ENCODE measurements at regions not wholly inside any gene's neighbourhood (a gene's known extent, or its start where the extent isn't known, plus 50 kb on each side); places are given as distances from the start of the nearest gene placed in this dataset.

DNA sequence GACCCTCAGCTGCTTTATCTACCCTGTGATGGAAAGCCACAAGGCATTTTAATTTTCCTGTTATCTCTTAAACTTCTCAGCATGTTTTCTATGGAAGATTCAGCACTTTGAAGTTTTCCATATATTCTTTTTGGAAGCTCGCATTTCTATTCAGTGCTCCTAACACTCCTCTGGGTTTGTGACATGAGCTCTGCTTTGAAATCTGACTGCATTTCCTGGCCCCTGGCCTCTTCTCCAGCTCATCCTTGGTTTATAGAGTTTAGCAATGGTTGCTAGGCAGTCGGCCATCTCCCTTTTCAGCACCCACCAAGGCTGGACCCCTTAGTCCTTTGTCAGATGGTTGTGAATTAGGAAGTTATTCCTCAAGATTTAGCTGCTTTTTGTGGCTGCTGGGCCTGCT lies 150.6 kb downstream of the KCNA5 start:
- no peak overlapping the region for H3K27ac Mint-ChIP-seq
- DNase-seq (ENCODE audit: low spot score in 2 of 2) (no peak), ATAC-seq (ENCODE audit: low read depth) (no peak)
- H3K36me3 Mint-ChIP-seq, result no peaks in the 10 kb centered on the region
- H3K4me3 Mint-ChIP-seq, result no peak overlapping the region
- H3K9me3 Mint-ChIP-seq, result no peaks in the 10 kb centered on the region
- peaks cover 12% of the 10 kb centered on the region for H3K27me3 Mint-ChIP-seq
- no peaks in the 10 kb centered on the region for H3K4me1 Mint-ChIP-seq

DNA sequence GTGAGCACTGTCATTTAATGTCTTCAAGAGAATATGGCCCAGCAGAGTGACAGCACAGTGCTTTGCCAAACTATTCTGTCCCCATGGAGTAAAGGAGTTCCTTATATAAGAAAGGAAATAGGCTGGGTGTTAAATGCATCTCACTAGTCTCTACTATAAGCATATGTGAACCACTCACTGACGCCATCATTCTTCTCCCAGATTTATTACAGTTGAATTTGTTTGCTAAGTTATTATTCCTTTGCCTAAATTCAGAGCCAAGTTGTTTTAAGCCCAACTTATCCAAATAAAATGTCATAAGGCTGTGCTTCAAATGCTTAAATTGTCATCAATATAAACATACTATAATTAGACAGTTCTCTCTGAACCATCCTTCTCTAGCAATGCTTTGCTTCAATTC lies 151.6 kb downstream of the KCNA5 start:
- no peaks in the 10 kb centered on the region for H3K4me1 Mint-ChIP-seq
- no peaks in the 10 kb centered on the region for H3K9me3 Mint-ChIP-seq
- ATAC-seq (ENCODE audit: low read depth) (no peak), DNase-seq (ENCODE audit: low spot score in 2 of 2) (no peak)
- H3K36me3 Mint-ChIP-seq, result no peaks in the 10 kb centered on the region
- H3K27me3 Mint-ChIP-seq, result peaks cover 17% of the 10 kb centered on the region
- H3K27ac Mint-ChIP-seq, result no peak overlapping the region
- no peak overlapping the region for H3K4me3 Mint-ChIP-seq

DNA sequence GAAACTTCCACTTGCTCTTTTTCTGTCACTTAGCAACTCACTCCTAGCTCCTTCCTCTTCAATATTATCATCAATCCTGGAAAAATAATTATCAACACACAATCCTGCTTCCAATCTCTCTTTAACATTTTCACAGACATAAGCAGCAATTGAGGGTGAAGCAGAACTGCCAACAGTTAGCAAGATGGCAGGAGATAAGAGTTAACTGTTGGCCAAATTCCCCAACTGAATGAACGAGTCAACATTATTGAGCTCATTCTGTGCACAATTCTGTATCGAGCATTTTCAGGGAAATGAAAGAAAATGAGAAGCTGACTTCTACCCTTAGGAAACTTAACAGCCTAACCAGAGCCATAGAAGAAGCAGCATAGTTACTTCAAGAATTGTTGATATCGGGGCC lies 152.0 kb downstream of the KCNA5 start:
- ATAC-seq (ENCODE audit: low read depth) (no peak), DNase-seq (ENCODE audit: low spot score in 2 of 2) (no peak)
- Mint-ChIP-seq H3K9me3 (no peaks in the 10 kb centered on the region), H3K4me1 (no peaks in the 10 kb centered on the region), H3K27me3 (peaks cover 18% of the 10 kb centered on the region), H3K27ac (no peak overlapping the region), H3K4me3 (no peak overlapping the region), H3K36me3 (no peaks in the 10 kb centered on the region)

DNA sequence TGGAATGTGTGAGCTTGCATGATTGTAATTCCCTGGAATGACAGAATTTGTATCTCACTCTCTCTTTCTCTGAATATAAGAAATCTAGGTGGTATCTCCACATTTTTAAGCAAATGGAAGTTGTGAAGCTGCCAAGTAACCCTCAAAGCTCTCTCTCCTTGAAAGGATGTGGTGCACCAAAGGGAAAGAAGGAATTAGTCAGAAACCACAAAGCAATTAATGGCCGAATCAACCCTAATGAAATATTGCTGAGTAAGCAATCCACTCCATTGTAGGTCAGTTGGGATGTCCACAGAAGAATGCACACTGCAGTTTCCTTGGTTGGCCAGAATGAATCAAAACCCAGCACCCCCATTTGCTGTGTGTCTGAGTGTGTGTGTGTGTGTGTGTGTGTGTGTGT lies 153.5 kb downstream of the KCNA5 start:
- ATAC-seq (ENCODE audit: low read depth), result no peak
- H3K4me3 Mint-ChIP-seq, result no peak overlapping the region
- H3K27ac Mint-ChIP-seq, result no peak overlapping the region
- peaks cover 19% of the 10 kb centered on the region for H3K27me3 Mint-ChIP-seq
- H3K9me3 Mint-ChIP-seq, result no peaks in the 10 kb centered on the region
- DNase-seq (ENCODE audit: low spot score in 2 of 2), result no peak
- H3K4me1 Mint-ChIP-seq, result no peaks in the 10 kb centered on the region
- H3K36me3 Mint-ChIP-seq, result no peaks in the 10 kb centered on the region

DNA sequence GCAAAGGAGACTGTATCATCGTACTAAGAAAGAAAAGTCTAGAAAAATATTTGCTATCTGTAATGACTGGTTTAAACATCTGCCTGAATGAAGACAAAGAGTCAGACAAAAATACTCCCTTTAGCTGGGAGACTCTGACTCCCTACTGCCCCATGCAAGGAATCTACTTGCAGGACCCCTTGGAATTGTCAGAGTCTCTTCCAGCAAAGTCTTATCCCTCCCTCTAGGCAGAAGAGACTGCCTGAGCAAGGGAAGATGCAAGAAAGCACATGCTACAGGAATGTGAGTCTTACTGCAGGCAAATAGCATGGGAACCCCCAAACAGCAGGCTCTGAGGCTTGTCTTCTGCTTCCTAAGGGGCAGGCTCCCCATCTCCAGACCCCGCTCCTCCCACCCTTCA lies 154.0 kb downstream of the KCNA5 start:
- Mint-ChIP-seq H3K27ac (no peak overlapping the region), H3K36me3 (no peaks in the 10 kb centered on the region), H3K4me1 (no peaks in the 10 kb centered on the region), H3K4me3 (no peak overlapping the region), H3K27me3 (peaks cover 19% of the 10 kb centered on the region), H3K9me3 (no peaks in the 10 kb centered on the region)
- DNase-seq (ENCODE audit: low spot score in 2 of 2), result no peak
- ATAC-seq (ENCODE audit: low read depth), result no peak

DNA sequence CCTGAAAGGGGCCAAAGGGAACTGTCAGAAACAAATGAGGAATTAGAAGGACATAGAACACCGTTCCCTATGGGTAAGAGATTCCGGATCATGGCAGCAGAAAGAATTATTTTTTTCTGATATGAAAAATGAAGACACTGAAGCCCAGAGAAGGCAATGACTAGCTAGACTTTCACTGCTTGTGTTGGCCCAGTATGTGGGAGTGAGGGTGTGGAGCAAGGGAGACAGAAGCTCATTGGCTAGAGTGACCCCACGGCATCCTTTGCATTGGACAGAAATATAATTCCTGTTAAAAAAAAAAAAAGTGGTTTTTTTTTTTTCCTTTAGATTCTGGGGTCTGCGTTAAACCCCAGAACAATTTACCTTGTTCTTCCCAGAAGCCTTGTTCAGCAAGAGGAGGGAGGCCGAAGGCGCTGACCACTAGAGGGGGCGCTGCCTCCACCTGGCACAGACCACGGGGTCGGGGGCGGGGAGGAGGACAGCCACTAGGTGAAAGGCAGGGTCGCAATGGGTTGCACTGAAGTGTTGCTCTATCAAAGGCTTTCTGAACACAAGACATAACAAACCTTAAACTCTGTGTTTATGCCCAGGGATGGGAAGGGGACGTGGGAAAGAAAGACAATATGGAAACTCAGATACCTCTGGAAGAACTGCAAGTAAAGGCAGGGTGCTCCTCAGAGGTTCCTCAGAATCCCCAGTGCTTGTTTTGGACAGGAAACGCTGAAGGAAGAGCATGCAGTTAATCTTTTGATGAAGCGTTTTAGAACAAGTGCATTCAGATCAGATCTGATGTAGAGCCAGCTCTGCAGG lies 156.8 kb downstream of the KCNA5 start:
- ATAC-seq (ENCODE audit: low read depth), result no peak
- H3K4me3 Mint-ChIP-seq, result no peak overlapping the region
- H3K27ac Mint-ChIP-seq, result no peak overlapping the region
- H3K9me3 Mint-ChIP-seq, result peaks cover 1% of the 10 kb centered on the region
- H3K4me1 Mint-ChIP-seq, result no peaks in the 10 kb centered on the region
- peaks cover 23% of the 10 kb centered on the region for H3K27me3 Mint-ChIP-seq
- DNase-seq (ENCODE audit: low spot score in 2 of 2), result no peak
- H3K36me3 Mint-ChIP-seq, result peaks cover 1% of the 10 kb centered on the region

DNA sequence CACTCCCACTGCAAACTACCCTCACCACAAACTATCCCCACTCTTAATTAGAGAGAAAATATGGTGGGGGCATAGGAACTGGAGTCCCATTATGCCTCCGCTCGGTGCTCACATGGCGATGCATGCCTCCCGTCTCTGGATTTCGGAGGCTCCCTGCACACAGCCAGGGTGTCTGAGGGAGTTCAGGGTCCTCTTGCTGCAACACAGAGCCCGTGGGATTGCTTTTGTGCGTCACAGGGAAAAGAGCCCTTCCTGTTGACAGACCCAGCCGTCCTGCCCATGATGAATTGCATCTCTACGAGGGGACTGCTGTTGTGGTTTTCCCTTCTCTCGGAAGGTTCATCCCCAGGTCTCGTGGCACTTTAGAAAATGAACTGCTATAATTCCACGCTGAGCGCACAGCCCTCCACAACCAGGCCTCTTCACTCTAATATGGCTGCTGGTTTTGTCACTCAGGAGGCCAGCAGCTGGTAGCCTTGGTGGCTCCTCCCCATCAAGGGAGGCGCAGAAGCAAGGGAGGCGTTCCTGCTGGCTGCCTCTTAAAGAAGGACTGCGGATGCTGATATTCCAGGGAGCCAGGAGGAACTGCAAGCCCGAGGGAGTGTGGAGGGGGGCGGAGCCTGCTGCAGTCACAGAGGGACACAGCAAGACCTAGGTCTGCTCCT lies 158.0 kb downstream of the KCNA5 start:
- peaks cover 22% of the 10 kb centered on the region for H3K27me3 Mint-ChIP-seq
- ATAC-seq (ENCODE audit: low read depth), result no peak
- no peaks in the 10 kb centered on the region for H3K4me1 Mint-ChIP-seq
- H3K9me3 Mint-ChIP-seq, result peaks cover 1% of the 10 kb centered on the region
- no peak overlapping the region for H3K4me3 Mint-ChIP-seq
- peaks cover 1% of the 10 kb centered on the region for H3K36me3 Mint-ChIP-seq
- no peak for DNase-seq (ENCODE audit: low spot score in 2 of 2)
- no peak overlapping the region for H3K27ac Mint-ChIP-seq

DNA sequence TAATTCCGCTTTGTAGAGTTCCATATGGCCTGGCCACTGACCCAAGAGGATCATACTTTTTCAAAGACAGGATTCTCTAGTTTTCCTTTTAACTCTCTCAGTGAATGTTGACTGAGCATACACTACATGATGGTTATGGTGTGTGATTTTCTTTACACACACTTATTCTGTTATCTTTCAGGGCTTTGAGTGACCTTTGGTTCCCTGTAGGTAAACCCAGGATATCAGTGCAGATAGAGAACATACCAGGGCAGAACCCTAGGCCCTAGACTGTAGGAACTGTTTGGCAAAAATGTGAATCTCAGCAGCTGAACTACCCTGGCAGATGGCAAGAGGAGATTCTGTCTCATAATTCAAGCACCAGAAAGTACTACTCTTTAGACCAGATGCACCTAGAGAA lies 159.6 kb downstream of the KCNA5 start:
- Mint-ChIP-seq H3K27ac (no peak overlapping the region), H3K4me1 (no peaks in the 10 kb centered on the region), H3K27me3 (peaks cover 21% of the 10 kb centered on the region), H3K9me3 (peaks cover 1% of the 10 kb centered on the region), H3K36me3 (peaks cover 1% of the 10 kb centered on the region), H3K4me3 (no peak overlapping the region)
- no peak for ATAC-seq (ENCODE audit: low read depth)
- DNase-seq (ENCODE audit: low spot score in 2 of 2), result no peak

DNA sequence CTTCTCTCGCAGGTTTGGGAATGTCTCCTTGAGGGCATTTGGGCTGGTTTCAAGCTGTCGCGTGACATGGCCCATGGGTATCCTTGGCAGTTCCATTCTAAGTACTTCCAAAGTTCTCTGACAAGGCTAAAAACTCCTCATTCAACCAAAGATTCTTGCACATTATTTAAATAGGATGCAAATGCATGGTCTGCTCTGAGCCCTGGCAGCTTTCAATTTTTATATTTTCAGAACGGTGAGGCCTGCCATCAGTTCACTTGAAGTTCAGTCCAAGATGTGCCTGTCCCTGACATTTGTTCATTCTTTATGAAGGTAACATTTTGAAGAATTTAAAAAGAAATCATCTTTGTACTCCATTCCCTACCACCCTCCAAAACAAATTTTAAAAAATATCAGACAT lies 160.0 kb downstream of the KCNA5 start:
- no peak for ATAC-seq (ENCODE audit: low read depth)
- H3K9me3 Mint-ChIP-seq, result peaks cover 1% of the 10 kb centered on the region
- H3K36me3 Mint-ChIP-seq, result peaks cover 1% of the 10 kb centered on the region
- peaks cover 19% of the 10 kb centered on the region for H3K27me3 Mint-ChIP-seq
- no peak overlapping the region for H3K27ac Mint-ChIP-seq
- no peaks in the 10 kb centered on the region for H3K4me1 Mint-ChIP-seq
- no peak for DNase-seq (ENCODE audit: low spot score in 2 of 2)
- H3K4me3 Mint-ChIP-seq, result no peak overlapping the region

DNA sequence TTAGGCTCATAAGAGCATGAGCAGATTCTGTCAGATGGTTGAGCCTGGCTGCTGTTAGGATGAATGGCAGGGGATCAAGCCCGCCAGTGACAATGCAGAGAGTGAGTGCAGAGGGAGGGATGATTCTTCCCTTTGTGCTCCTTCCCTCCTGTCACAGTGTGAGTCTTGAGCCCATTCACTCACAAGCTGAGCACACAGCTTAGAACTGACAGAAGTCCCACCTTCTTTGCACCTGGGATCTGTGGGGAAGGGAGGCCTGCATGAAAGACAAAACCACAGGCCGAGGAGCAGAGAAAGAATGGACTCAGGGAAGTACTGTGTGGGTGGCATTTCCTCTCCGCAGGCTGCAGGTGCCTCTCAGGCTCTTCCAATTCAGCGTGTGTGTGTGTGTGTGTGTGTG lies 160.6 kb downstream of the KCNA5 start:
- no peaks in the 10 kb centered on the region for H3K4me1 Mint-ChIP-seq
- H3K27ac Mint-ChIP-seq, result no peak overlapping the region
- no peak overlapping the region for H3K4me3 Mint-ChIP-seq
- H3K9me3 Mint-ChIP-seq, result peaks cover 1% of the 10 kb centered on the region
- DNase-seq (ENCODE audit: low spot score in 2 of 2) (no peak), ATAC-seq (ENCODE audit: low read depth) (no peak)
- H3K27me3 Mint-ChIP-seq, result peaks cover 17% of the 10 kb centered on the region
- peaks cover 1% of the 10 kb centered on the region for H3K36me3 Mint-ChIP-seq

DNA sequence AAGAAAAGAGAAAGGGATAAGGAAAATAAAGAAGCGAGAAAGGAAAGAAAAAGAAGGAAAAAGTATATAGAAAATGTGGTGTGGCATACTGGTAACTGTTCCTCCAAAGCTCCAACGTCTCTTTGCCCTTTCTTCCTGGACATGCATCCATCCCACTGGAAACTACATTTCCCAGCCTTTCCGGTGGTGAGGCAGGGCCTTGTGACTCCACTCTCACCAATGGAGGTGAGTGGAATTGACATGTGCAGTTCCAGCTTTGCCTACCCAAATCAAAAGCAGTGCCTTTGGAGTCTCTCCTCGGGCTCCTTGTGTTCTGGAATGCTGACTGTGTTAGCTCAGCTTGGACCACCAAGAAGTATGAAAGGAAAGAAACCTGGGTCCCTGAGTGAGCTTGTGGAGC lies 161.2 kb downstream of the KCNA5 start:
- peaks cover 14% of the 10 kb centered on the region for H3K27me3 Mint-ChIP-seq
- no peak overlapping the region for H3K4me3 Mint-ChIP-seq
- no peak for DNase-seq (ENCODE audit: low spot score in 2 of 2)
- no peak overlapping the region for H3K27ac Mint-ChIP-seq
- H3K4me1 Mint-ChIP-seq, result no peaks in the 10 kb centered on the region
- peaks cover 1% of the 10 kb centered on the region for H3K36me3 Mint-ChIP-seq
- peaks cover 1% of the 10 kb centered on the region for H3K9me3 Mint-ChIP-seq
- ATAC-seq (ENCODE audit: low read depth), result no peak

DNA sequence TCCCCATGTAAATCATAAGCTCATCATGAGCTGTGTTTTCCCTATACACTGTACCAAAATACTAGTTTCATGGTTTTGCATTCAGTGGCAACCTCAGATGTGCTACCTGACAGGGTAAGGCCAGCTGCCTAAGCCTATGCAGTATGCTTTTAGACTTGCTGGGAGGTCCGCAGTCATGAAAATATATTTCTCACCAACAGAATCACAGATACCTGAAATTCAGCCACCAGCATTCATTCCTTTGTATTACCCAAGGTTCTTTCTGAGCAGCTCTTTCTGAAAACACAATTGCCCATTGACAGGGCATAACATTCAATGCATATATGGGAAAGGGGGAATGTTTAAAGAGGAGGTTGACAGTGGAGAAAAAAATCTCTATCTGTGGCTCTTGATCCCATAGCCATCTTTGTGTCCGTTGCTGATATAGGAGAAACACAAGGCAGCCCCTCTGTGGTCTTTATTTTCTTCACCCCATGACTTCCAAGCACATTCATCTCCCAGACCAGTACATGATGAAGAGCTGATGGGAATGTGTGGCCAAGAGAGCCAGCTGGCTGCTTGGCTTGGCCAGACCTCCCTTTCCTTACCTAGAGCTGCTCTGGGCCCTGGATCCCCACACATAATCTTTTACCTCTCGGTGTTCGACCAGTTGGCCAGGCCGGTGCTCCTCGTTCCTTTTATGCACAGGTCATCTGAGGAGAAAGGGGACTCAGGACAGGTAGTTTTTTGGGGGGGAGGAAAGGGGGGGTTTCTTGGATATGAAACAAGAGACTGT lies 162.9 kb downstream of the KCNA5 start:
- H3K4me1 Mint-ChIP-seq, result no peaks in the 10 kb centered on the region
- peaks cover 9% of the 10 kb centered on the region for H3K27me3 Mint-ChIP-seq
- no peak overlapping the region for H3K4me3 Mint-ChIP-seq
- no peak for DNase-seq (ENCODE audit: low spot score in 2 of 2)
- H3K27ac Mint-ChIP-seq, result no peak overlapping the region
- peaks cover 1% of the 10 kb centered on the region for H3K9me3 Mint-ChIP-seq
- no peak for ATAC-seq (ENCODE audit: low read depth)
- peaks cover 1% of the 10 kb centered on the region for H3K36me3 Mint-ChIP-seq

DNA sequence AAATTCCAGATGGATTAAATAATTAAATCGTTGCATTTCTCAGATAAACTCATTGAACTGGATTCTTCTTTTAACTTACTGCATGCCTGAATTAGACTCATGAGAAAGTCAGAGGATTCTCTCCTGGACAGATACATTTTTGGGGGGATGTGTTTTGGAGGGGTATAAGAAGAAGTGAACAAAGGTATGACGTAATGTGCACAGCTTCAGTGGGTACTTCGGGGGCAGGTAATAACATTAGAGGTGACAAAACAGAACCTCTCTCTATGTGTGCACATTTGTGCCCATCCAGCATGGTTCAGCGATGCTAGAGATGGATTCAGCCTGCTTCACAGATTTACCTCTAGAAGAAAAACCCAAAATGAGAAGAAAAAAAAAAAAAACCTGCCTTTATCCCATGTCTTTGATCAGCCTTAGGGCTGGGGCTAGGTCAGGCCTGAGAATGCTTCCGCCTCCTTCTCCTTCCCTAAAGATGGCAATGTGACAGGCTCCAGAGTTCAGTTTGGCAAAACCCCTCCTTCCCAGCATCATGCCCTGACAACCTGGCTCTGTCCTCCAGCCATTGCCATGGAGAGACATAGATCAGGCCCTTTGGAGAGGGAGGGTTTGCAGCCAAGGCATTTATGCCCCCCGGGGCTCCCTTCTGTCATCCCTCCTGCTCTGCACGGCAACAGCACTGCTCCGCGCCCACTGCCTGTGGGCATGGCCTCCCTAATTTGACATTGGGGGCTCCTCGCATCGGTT lies 166.7 kb downstream of the KCNA5 start:
- no peaks in the 10 kb centered on the region for H3K4me1 Mint-ChIP-seq
- no peaks in the 10 kb centered on the region for H3K9me3 Mint-ChIP-seq
- no peak overlapping the region for H3K4me3 Mint-ChIP-seq
- no peak overlapping the region for H3K27ac Mint-ChIP-seq
- no peak for ATAC-seq (ENCODE audit: low read depth)
- H3K27me3 Mint-ChIP-seq, result peaks cover 6% of the 10 kb centered on the region
- H3K36me3 Mint-ChIP-seq, result no peaks in the 10 kb centered on the region
- DNase-seq (ENCODE audit: low spot score in 2 of 2), result no peak

DNA sequence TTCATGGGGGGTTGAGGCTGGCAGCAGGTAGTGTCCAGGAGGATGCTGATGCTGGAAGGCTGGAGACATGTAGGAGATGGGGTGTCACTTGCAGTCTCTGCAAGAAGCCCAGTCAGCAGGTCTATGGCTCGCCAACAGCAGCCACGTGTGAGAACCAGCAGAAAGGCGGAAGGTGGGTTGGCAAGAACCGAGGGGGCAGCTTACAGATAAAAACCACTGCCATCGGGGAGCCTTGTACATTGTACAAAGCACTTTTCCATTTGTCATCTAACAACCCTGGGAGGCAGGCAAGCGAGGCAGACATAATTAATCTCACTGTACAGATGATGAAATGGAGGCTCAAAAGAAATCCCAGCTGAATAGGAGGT lies 167.2 kb downstream of the KCNA5 start:
- Mint-ChIP-seq H3K4me3 (no peak overlapping the region), H3K36me3 (no peaks in the 10 kb centered on the region), H3K27ac (no peak overlapping the region), H3K9me3 (no peaks in the 10 kb centered on the region), H3K27me3 (peaks cover 4% of the 10 kb centered on the region), H3K4me1 (no peaks in the 10 kb centered on the region)
- DNase-seq (ENCODE audit: low spot score in 2 of 2), result no peak
- ATAC-seq (ENCODE audit: low read depth), result no peak
